NCI-H187 (cell line): ENCODE measurements at regions not wholly inside any gene's neighbourhood (a gene's known extent, or its start where the extent isn't known, plus 50 kb on each side); places are given as distances from the start of the nearest gene placed in this dataset.

Experiments used
- DNase-seq, 2 experiments: peaks; one replicate each; lab custom pipeline; 2025; lab: John Stamatoyannopoulos, UW

DNA sequence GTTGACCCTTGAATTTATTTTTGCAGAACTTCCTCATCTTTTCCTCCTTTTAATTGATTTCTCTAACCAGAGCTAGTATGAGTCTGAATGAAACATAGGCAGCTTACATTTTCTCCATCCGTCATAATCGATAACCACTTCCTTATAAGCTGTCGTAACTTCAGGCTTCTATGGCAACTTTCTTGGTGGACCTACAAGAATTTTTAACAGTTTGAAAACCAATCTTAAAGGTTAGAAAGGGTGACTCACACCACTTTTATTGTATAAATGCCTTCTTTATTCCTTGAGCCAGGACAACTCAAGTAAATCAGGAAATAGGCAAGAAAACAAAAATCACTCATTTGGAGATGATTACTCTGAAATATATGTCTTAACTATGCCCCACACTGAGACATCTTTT, 105.7 kb upstream of the KL start:
- no peak for DNase-seq

DNA sequence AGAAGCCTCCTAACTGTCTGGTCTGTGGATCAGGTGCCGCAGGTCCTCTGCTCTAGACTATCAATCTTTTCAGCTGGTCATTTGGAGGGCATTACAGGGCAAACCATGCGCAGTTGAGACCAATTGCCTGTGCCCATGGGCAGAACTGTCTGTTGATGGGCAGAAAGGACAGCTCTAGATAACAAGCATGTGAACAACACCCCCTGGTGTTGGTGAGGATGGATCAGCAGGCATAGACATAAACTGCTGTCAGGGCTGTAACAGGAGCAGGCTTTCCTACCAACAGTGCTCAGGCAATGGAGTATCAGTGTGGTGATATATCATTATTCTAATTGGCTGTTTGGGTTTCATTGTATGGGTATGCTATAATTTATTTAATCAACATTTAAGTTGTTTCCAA, 104.7 kb upstream of the KL start:
- DNase-seq, result no peak

DNA sequence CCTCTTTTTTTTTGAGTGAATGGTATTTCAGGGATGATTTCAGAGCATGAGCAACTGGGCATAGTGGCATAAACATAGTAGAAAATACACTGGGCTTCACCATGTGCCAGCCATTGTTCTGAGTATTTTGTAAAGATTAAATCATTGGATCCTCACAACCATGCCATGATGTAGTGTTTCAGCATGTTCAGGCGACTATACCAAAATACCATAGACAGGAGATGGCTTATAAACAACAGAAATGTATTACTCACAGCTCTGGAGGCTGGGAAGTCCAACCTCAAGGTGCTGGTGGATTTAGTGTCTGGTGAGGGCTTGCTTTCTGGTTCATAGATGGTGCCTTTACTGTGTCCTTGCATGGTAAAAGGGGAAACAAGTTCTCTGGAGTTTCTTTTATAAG, 101.5 kb upstream of the KL start:
- DNase-seq, result no peak

DNA sequence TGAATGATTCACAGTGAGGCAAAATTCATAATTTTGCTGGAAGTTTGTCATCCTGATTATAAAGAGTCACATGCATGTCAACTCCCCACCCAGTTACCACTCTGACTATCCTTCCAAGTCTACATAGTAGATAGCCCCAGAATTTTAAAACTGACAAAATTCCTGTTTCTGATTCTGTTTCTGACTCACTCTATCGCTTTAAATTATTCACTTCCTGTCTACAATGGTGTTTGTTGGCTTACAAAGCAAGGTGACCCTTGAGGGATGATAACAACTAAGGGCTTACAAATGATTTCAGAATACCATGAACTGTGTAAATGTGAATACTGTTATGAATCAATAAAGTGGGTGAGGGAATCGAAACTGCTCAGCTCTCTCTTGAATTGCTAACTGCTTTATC, 98.7 kb upstream of the KL start:
- no peak for DNase-seq

DNA sequence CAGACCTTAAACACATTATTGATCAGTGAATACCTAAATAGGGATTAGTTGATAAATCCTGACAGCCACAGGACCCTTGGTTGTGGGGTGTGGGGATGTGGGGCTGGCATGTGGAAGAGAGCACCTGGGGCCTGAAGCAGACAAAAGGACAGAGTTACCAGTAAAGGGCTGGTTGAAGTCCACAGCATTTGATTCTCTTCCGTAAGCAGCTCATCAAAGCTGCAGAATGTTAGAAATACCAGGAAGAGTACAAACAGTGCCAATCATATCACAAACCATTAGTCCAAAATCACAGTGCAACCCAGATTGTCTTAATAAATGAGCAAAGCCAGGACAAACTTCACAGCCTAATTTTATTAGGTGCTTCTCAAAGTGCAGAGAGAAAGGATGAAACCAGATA, 92.5 kb upstream of the KL start:
- no peak for DNase-seq

DNA sequence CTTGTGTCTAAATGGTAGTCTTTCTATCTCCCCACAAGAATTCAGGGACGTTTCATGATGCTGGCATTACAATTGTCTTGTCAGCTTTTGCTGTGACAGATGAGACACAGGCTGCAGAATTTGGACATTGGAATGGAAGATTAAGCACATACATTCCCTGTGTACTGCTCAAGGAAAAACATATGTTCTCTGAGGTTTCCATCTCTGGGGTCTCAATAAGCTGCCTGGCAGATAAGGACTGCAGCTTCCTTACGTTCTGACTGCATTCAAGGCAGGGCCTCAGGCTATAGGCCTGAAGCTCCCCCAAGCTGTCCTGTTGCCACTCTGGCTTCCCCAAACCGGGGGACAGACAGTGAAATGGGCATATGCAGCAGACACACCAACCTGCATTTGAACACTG, 91.3 kb upstream of the KL start:
- DNase-seq, result no peak

DNA sequence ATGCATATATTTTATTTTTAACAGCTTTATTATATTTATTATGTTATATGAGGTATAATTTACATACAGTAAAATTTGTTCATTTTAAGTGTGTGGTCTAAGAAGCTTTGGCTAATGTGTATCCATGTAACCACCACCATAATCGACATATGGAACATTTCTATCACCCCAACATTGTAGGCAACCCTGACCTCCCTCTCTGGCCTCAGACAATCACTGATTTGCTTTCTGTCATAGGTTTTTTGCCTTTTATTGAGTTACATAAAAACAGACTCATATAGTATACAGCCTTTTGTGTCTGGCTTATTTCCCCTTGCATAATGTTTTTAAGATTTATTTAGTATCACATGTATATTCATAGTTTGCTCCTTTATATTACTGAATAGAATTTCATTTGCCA, 90.7 kb upstream of the KL start:
- DNase-seq, result no peak

DNA sequence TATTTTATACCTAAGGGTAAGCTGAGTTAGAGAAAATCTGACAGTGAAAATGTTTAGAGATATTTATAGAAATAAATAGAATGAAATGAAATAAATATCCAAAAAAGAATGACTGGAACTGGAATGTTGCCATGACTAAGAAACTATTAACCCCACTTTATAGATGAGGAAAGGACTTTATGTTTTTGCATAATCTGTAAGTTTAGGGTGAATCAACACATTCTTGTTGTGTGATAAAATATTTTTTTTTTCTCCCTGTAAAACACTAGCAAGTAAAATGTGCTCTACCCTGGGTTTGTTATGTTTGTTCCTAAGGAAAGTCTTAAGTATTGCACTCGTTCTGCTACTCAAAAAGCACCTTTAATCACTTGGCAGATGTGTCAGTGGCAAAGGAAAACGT, 83.8 kb upstream of the KL start:
- DNase-seq, result no peak

DNA sequence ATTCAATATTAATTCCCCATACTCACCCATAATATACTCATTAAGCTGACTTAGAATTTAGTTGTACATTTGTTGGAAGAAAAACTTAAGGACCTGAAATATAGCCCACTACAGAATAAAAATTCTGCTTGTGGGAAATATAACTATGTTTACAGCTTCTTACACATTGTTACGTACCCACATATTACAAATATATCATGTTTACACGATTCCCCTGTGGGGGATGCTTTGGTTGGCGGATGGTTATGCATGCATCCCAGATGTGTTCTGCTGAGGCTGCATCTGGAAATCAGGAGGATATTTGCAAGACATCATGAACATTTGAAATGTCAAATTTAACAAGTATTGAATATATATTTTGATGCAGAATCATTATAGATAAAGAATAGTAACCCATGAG, 79.5 kb upstream of the KL start:
- DNase-seq, result no peak

DNA sequence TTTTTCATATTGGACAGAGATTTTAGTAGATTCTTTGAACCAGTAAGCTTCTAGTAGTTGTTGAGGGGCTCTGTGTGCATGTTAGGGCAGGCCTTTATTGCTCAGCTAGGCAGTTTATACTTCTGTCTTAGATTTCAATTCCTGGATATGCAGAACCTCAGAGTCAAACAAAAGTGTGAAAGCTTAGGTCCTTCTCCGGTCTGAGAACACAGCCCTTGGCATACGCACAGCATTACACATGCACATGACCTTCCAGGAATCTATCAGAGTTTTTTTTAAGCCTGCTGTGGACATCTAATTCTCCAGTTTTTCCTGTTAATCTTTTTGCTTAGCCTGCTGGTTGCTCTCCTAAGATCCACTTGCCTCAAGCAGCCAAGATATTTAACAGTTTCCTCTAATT, 77.9 kb upstream of the KL start:
- DNase-seq, result no peak

DNA sequence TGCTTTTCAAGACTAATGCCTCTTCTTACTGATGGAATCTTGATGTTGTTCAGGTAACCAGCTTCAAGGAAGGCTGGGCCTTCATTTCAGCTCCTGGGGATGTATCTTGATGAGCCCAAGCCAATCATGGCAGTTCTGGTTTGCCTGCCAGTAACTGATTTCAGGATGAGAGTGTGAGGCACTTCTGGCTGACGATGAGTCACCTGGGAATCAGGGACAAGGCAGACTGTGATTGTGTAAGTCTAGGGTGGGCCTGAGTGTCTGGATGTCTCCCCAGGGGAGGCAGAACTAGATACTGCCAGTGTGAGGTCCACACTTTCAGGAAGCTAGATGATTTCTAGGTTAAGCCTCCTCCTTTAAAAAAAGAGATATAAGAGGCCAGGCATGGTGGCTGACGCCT, 77.3 kb upstream of the KL start:
- DNase-seq, result no peak

DNA sequence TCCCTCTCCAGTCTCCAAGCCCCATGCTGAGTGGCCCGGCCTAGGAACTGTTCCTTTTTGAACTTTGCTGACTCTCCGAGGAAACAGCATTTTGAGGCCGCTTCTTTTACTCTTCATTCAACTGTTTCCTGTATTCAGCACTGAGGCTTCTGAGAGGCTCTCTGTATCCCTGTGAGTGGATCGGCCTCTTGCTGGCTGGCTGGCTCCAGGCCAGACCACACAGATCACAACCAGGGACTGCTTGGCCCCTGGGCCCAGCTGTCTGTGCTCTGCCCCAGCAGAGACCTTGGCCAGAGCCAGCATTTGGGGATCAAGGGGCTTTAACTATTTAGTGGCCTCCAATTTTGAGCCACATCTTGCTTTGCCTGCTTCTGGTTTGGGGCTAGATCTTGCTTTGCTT, 75.6 kb upstream of the KL start:
- peak in 1 of 2 experiments; percentile 2 for DNase-seq

DNA sequence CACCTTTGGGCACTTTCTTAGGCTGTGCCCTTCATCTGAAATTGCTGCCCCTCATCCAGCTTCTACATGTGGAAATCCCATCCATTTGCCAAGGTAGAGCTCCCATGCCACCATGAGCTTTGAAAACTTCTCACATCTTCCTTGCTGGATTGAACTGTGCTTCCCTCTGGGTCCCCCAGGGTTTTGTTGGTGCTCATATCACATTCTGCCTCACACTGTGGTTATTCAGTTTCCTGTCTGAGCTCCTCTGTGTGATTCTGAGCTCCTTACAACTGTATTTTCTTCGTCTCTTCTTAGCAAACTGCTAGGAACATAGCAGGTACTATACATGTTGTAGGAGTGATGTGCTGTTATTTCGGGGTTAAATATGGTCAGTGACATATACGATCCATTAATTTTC, 74.9 kb upstream of the KL start:
- DNase-seq, result no peak

DNA sequence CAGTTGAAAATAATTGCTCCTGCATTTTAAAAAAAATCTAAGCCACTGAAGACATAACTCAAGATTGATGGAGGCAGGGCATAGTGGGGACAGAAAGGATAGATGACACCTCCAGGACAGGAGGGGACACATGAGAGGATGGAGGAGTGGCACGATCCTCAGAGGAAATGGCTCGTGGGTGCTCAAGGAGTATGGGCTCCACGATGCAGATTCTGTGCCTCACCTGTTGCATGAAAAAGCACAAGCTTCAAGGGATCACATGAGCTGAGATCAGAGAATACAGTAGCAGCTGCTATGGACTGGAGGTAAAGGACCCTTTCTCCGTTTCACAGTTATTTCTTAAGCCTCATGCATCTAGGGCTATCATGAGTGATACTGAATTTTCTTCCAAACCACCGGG, 69.7 kb upstream of the KL start:
- DNase-seq, result no peak

DNA sequence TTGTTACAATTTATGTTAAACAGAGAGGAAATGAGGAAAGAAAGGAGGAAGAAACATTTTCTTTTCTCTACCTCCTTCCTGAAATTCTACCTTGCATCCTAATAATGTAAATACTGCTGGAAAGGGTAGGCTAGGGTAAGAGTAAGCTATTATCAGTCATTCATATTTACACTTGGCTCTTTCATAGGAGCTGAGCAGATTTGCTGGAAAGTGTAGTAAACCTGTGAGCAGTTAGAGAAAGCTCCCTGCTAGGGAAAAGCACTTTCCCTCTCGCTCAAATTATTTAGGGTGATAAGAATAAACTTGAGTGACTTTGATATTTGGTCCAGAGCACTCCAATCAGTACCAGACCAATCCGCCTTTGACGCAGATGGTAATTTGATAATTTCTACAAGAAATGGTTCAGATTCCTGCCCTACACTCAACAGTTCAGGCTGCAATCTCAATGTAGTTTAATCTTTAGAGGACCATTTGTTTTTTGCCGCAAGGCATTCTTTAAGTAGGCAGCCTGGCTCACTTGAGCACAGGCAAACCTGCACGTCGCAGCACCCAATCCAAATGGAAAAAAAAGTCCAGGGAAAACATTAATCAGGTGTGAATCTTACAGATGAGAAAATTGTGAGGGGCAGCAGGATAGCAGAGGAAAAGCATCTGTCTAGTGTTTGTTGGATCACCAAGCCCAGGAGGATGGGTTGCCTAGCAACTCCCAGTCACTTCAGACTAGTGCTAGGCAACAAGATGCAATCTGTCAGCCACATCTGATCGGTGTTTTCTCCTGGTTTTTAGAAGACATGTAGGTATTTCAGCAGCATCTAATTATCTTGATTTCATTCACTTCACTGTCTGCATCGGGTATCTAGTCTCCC, 68.6 kb upstream of the KL start:
- peak in 1 of 2 experiments; percentile 1 for DNase-seq

DNA sequence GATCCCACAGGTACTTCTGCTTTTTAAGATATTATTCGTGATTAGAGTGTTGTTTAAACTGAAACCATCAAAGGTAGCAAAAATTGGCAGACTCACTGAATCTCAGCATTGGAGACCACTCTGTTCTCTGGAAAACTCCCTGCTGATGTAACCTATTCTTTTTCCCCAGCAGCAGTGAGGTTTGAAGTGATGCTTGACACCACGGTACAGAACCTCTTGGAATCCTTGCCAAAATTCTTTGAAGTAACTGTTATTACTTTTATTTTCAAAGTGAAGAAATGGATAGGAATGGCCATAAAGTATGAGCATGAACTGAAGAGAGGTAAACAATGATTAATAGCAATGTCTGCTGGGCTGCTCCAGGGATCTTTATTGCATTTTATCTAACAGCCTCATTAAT, 66.4 kb upstream of the KL start:
- no peak for DNase-seq

DNA sequence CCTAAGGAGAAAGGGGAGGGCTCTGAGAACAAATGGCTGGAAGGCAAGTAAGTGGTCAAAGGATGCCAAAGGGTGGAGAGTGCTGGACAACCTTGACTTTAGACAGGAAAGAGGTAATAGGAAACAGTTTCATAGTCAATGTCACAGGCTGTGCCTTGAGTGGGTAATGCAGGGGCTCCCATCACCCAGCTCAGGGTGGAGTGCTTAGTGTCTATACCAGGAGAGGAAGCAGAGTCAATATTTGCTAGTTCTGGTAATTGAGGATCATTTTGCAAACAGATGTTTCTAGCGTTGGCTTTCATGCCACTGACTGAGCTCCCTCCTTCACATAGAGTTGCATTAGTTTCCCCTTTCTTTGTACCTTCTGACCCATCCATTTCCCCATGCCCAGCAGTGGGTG, 64.6 kb upstream of the KL start:
- DNase-seq, result no peak

DNA sequence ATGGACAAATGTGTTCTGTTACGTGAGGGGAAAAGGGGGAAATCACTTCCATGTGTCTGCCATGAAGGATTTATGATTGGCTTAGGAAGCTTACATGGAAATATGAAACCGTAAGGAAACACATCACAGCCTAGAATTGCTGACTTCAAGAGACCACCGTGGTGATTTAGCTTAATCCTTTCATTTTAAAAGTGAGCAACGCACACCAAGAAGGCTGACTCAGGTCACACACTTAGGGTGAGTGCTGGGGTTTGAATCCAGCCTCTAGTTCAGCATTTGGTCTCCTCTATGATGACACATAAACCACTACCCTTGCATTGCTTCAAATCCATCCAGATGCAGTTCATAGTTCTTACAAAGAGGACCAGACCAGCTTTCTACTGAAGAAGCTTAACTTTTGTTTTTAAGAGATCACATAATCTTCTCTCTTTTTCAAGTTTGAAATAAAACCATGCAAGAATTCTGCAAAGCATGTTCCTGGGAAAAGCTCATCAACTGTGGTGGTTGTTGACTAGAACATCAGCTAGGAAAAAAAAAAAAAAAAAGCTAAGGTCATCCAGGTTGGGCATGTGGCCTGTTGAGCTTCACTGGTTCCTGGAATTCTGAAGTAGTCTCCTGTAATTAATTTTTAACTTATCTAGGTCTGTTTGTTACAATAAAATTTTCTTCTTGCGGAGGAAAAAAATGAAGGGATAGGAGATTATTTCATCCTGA, 60.2 kb upstream of the KL start:
- DNase-seq, result no peak

DNA sequence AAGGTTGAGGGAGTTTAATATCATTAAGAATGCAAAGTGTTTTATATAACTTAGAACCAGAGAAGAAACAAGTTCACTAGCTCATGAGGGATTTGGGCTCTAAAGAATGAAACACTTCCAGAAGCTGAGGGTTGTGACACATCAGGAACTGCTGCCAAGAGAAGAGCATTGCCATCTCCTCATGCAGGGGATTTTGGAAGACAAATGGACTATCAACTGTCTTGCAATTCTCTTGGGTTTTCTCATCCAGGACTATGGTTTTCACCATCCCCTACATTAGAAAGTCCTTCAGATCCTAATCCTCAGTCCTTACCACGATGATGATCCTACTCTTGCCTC, 59.7 kb upstream of the KL start:
- no peak for DNase-seq

DNA sequence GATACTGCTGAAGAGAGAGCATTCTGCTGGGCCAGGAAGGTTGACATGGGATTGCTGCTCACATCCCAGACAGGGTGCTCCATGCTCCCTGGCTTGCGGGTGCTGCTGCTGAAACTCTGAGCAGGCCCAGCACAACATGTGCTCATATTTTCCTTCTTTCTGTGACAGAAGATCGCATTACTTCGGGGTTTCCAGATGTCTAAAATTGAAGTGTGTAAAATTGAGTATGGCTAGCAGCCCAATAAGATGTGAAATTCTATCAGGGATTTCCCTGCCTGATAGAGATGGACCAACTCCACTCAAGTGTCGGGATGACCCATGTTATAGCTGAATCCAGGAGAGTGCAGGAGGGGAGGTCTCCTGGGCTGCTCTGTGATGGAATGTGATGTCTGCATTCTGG, 55.6 kb upstream of the KL start:
- DNase-seq, result no peak

DNA sequence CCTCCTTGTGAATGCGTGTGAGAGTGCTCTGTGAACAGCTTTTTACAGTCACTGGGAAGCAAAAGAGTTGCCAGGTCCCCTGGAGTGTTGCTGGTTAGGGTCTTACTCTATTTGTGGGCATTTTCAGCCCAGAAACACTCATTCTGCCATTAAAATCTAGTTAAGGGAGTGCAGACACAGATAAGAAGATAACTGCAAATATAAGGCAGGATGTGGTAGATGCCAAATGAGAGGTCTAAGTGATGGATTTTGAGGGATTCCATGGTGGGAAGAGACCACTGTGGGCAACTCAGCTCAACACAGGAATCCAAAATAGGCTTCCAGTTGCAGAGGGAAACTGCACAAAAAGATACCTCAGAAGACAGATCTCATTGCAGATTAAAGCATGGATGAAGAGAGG, 54.5 kb upstream of the KL start:
- no peak for DNase-seq

DNA sequence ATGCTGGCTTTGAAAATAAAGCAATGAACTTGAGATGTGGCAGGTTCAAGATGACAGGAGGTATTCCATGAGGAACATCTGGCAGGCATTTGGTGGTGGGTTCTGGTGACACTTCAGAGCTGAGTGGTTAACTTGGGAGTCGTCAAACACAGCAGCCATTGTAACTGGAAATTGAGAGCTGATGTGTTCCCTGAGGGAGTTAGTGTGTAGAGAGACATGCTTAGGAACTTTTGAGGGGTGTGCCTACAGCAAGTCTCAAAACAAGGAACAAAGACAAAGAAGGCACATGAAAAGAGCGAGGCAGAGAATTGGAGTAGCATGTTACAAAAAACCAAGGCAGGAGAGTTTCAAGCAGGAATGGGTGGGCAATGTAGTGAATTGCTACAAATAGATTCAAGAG, 53.9 kb upstream of the KL start:
- DNase-seq, result no peak

DNA sequence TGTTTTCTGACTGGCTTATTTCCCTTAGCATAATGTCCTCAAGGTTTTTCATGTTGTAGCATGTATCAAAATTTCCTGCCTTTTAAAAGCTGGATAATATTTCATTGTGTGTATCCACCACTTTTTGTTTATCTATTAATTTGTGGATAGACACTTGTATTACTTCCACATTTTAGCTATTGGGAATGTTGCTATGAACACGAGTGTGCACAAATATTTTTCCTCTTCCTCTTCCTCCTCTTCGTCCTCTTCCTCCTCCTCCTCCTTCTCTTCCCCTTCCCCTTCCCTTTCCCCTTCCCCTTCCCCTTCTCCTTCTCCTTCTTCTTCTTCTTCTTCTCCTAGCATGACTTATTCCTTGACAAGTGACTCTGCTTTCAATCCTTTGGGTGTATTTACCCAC, 51.2 kb upstream of the KL start:
- DNase-seq, result no peak
